GM18520 (cell line): ENCODE measurements at regions not wholly inside any gene's neighbourhood (a gene's known extent, or its start where the extent isn't known, plus 50 kb on each side); places are given as distances from the start of the nearest gene placed in this dataset.
A peak's percentile ranks its signal among the peaks of the same experiment; 100 is the strongest.

Source experiments
- ATAC-seq: cut with Tn5 transposase; IDR thresholded peaks from one replicate; pipeline ENCODE4 v1.9.1; 2021; ENCODE audit not compliant: unreplicated experiment

DNA sequence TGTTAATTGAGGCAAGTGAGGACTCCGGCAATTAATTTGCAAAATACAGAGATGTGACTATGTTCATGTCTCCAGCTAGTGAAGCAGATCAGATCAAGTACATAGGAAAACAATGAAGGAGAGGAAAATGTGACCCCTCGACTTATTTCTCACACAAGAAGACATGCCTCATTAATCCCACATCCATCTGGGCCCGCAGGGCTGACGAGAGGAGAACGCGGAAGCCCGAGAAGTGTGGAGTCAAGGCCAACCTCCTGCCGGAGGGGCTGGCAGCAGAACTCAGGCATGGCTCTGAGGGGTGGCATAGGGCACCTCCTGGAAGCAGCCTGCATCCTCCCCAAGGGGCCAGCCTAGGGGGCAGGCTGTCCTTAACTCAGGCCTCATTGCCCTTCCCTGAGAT lies 54.4 kb downstream of the ZNF503 start:
- no peak for ATAC-seq

DNA sequence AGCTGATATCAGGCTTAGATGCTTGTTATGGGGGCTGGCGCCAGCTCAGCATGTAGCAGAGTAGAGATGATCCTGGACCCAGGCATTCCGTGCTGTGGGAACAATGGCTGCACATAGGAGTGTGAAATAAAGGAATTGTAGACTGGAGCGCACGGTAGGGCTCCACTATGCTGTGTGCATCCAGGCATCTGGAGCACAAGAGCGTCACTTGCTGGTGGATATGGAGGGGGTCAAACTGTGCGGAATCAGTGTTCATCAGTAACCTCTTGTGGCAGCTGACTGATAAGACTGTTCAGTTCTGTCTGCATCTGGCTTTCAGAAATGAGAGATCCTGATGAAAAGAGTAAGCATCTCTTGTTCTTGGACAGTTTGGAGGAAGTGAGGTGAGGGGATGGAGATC lies 55.8 kb downstream of the ZNF503 start:
- no peak for ATAC-seq

DNA sequence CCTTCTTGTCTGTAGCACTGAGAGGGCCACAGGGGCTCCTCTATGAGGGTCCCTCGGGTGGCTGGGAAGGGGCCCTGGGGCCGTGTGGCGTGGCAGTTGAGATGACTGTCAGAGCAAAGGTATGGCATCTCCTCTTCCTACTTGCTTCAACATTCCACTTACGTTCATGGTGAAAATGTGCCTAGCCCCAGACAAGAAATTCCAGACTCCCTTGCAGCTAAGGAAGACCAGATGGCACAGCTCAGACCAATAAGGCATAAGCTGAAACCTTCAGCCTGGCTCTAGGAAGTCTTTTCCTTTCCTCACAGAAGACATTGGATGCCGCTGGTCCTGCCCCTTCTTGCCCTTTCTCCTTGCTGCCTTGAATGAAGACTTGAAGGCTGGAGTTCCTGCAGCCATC lies 57.4 kb downstream of the ZNF503 start:
- no peak for ATAC-seq

DNA sequence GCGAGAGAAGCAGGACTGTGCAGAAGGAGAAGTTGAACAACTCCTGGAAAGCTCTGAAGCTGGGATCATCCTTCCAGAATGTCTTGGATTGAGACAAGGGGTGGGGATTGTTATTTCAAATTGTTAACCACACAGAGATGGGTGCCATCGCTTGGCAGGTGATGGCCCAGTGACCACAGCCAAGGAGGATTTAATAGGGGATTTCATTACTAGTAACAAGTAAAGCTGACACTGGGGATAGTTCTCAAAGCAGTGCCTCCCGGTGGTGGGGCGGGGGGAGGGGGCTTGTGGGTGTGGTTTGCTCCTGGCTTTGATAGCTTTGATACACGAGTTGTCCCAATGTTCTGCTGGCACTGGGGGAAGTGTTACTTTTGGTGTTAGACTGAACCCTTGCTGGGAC lies 59.2 kb downstream of the ZNF503 start:
- ATAC-seq: no peak

DNA sequence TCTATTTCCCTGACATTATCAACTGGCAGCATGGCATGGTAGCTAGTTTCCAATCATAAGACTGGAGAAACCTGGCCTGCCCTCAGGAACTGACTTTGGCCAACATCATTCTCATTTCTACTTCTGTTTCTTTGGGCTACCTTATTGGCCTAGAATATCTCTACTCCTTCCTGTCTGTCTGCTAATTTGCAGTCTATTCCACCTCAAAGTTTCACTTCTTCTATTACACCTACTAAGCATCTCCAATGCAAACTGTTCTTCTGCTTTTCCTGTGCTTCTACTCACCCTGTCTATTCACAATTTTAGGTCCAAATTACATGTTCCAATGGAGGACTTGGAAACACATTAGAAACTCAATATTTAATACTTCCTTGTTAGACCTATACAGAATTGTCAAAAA lies 65.6 kb downstream of the ZNF503 start:
- ATAC-seq: peak; percentile 58

DNA sequence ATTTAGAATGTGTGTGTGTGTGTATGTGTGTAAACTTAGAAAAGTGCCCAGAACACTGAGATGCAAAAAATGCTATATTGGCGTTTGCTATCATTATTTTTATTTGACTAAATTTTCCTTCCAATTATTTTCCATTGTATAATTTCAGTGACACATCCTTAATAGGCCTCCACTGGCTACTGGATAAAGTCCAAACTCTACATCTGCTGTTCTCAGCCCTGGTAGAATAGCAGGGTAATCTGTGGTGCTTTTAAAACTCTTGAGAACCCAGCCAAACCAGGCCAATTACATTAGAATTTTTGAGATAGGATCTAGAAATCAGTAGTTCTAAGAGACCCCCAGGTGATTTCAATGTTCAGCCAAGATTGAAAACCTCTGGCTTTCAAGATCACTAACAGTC lies 66.4 kb downstream of the ZNF503 start:
- ATAC-seq: no peak

DNA sequence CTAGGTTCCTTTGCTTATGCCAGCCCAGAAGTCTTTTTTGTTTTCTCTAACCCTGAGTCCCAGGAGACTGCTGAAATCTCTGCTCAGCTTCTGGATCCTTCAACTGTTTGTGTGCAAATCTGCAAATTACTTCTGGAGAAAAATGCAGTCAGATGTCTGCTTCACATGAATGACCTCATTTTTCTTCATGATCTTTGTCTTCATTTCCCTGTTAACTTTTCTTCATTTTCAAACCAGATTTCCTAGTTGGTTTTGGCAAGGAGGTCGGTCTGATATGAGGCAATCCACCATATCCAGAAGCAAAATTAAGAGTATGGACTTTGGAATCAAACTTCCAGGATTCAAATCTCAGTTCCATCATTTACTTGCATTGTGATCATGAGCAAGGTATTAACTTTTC lies 66.8 kb downstream of the ZNF503 start:
- ATAC-seq: no peak

DNA sequence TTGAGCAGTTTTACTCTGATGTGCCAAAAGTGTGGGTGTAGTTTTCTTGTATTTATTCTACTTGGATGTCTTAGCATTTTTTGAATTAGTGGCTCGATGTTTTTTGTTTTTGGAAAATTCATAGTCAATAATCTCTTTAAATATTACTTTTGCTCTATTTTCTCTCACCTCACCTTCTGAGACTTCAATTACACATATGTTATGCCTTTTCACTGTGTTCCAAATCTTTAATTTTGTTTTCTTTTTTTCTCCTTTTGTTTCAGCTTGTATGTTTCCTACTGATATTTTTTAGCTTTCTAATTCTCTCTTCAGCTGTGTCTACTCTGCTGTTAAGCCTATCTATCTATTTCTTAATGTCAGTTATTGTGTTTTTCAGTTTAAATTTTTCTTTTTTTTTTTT lies 69.5 kb downstream of the ZNF503 start:
- no peak for ATAC-seq

DNA sequence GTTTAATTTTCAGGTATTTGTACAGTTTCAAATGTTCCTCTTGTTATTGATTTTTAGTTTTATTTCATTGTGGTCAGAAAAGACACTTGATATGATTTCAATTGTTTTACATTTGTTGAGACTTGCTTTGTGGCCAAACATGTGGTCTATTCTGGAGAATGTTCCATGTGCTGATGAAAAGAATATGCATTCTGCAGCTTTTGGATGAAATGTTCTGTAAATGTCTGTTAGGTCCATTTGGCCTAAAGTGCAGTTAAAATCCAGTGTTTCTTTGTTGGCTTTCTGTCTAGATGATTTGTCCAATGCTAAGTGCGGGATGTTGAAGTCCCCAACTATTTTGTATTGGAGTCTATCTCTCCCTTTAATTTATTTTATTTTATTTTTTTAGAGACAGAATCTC lies 70.5 kb downstream of the ZNF503 start:
- no peak for ATAC-seq

DNA sequence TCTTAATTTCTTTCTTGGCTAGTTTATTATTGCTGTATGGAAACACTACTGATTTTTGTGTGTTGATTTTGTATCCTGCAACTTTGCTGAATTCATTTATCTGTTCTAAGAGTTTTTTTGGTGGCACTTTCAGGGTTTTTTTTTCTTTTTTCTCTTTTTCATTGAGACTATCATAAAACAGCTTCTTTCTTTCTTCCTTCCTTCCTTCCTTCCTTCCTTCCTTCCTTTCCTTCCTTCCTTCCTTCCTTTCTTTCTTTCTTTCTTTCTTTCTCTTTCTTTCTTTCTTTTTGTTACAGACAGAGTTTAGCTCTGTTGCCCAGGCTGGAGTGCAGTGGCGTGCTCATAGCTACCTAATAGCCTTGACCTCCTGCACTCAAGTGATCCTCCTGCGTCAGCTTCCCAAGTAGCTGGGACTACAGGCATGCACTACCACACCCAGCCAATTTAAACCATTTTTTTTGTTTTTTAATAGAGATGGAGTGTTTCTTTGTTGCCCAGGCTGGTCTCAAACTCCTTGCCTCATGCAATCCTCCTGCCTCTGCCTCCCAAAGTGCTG lies 72.3 kb downstream of the ZNF503 start:
- ATAC-seq: no peak

DNA sequence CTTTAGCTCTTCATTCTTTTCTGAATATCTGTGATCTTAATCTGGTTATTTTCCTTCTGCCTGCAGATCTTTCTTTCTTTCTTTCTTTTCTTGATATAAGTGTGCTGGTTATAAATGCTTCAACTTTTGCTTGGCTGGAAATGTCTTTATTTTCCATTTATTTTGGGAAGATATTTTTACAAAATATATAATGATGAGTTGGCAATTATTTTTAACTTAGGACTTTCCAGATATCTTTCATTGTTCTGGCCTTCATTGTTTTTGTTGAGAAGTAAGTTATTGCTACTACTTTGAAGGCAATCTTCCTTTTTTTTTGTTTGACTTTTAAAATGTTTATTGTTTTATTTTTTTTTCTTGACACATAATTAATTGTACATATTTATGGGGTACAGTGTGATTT lies 75.3 kb downstream of the ZNF503 start:
- no peak for ATAC-seq

DNA sequence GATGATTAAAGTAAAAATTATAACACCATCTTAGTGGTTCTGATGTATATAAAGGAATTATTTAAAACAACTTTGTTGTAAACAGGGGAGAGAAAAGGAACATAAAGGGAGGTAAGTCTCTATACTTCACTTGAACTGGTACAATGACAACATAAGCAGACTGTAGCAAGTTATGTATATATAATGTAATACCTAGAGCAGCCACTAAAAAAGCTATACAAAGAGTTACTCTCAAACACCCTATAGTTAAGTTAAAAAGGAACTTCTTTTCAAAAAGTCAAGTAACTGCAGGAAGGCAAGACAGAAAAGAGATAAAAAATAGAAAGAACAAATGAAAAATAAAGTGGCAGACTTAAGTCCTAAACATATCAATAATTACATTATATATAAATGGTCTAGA lies 82.3 kb downstream of the ZNF503 start:
- ATAC-seq: no peak

DNA sequence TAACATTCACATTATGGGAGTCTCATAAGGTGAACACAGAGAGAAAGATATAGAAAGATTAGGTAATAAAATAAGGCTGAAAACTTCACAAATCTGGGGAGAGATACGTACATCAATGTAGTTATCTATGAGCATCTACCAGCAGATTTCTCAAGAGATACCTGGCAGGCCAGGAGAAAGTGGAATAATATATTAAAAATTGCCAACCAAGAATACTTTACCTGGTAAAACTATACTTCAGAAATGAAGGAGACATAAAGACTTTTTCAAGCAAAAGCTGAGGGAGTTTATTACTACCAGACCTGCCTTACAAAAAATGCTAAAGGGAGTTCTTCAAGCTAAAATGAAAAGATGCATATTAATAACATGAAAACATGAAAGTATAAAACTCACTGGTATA lies 78.8 kb upstream of the COMTD1 start:
- no peak for ATAC-seq

DNA sequence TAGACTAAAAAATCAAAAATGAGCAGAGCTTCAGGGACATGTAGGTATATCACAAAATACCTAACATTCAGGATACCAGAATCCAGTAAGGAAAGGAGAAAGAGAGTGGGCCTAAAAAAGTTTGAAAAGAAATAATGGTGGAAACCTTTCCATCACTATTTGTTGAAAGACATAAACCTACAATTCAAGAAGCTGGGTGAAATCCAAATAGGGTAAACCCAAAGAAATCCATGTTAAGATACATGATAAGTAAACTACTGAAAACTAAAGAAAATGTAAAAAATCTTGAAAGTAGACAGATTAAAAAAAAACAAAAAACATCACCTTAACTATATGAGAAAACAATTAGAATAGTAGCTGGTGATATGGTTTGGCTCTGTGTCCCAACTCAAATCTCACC lies 76.7 kb upstream of the COMTD1 start:
- no peak for ATAC-seq

DNA sequence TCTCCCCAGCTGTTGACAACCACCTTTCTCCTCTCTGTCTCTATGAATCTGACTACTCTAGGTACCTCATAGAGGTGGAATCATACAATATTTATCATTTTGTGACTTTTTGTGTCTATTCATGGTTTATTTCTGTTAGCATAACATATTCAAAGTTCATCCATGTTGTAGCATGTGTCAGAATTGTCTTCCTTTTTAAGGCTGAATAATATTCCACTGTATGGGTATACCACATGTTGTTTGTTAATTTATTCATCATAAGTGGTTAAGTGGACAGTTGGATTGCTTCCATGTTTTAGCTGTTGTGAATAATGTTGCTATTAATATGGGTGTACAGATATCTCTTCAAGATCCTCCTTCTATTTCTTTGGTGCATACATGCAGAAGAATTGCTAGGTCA lies 69.9 kb upstream of the COMTD1 start:
- ATAC-seq: no peak

DNA sequence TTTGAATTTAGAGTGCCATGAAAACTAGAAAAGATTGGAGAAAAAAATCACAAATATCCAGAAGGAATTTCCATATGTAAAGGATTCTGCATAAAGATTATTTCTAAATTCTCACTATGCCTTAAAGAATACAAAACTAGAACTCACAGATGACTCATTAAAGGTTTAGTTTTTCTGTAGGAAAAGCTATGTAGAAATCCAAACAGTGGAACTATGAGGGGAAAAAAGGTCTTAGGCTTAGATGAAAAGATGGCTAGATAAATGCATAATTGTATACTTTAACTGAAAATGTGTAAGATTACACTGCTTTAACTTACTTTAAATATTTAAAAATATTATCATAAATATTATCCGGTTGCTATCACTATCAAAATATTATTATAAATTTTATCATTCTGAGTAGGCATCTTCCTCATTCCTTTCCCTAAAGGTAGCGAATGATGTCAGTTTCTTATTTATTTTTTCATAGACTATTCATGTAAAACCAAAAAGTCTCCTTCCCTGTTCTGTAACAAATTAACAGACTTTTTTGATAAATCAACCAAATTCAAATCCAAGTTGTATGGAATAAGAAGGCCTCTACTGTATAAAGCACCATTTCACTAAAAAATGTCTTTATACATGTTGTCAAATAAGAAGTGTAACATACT lies 69.1 kb upstream of the COMTD1 start:
- ATAC-seq: no peak

DNA sequence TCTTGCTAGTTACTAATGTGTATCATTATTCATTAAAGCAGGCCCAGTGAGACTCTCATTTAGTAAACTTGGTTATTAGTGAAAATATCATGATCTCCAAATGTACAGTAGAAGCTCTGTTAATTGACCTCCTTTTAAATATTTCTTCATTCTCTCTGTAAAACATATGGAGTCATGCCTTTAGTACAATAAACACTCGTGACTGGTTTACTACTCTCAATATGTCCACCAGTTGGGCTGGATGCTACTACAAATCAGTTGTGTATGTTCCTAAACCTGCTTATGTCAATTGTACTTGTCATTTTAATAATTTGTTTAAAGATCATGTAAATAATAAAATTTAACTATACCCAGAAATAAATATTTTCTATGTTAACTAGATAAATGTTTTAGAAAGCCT lies 68.6 kb upstream of the COMTD1 start:
- ATAC-seq: no peak

DNA sequence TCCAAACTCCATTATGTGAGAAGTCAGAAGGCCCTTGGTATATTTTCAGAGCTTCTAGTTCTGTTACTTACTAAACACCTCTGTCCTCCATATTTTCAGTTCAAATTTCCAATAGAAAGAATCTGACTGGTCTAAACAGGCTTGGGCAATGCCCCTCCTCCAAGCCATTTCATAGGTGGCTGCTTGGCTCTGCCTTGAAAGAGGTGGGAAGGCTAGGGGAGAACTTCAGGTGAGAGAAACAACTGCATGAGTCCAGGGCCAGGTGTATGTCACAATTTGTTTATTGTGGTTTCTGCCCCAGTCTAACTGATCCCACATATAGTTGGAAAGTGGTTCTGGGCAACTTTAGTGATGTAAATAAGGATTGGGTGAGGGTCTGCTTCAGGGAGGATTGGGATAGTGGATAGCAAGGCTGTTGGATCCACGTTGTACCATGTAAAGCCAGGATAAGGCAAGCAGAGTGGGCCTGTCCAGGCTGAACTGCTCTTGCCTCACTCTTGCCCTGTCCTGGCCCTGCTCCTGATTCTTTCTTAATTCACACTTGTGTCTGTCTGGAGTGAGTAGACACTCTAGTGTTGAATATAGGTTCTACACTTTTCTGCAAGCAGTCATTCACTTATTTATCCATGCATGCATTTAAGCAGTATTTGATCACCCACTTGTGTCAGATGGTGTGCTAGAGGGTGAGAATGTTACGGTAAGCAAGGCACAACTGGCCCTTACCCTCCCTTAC lies 67.5 kb upstream of the COMTD1 start:
- ATAC-seq: no peak

DNA sequence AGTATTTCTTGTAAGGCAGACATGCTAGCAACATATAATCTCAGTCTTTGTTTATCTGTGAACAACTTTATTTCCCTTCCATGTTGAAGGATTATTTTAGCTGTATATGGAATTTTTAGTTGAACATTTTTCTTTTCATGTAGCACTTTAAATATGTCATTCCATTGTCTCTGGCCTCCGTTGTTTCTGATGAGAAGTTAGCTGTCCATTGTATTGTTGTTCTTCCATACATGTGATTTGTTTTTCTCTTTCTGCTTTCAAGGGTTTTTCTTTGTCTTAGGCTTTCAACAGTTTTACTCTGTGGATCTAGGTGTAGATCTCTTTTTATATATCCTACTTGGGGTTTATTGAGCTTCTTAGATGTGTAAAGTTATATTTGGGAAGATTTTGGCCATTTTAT lies 66.3 kb upstream of the COMTD1 start:
- ATAC-seq: no peak

DNA sequence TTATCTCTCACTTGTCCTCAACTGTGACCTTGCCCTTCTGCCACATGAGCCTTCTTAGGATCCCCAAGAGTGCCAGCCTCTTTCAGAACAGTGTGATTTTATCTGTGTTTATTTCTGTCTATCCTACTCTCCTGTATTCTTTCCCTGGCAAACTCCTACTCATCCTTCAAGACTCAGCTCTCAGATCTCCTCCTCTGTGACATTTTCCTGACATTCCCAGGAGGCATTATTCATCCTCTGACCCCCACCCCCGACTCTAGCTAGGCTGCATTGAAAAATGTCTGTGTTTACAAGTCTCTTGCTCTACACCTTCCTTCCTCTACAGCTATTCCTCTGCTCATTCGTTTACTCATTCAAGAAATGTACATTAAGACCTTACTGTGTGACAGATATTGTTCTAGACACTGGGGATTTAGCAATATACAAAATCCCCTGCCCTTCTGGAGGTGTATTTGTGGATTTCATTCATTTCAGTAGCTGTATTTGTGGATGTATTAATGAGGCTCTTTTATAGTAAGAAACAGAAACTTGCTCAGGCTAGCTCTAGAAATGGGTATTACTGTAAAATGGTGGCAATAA lies 61.4 kb upstream of the COMTD1 start:
- no peak for ATAC-seq

DNA sequence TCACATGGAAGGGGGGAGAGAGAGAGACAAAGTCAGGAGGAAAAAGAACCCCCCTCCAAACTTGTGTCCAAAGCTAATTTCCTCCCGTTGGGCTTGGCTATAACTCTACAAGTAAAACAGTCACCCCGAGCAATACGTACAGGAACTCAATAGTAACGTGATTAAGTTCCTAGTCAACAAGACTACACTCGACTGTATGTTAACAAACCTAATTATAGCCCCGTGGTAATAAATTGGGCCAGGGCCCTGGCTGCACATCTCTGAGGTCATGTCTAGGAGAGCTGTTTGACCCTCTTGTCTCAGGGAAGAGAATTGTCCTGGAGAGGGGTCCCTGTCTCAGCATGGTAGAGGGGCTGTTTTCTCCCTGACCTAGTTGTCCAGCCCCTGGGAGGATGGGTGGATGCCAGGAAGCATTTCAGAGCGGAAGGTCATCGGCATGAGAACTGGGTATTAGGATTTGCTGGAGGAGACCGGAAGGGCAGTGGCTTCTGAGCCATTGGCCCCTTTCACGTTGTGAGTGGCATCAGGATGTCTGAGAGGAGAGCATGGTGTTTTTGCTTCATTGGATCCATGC lies 60.2 kb upstream of the COMTD1 start:
- ATAC-seq: no peak
